ENCODE measurements at regions not wholly inside any gene's neighbourhood (a gene's known extent, or its start where the extent isn't known, plus 50 kb on each side); places are given as distances from the start of the nearest gene placed in this dataset.

GRCh38 chr2:221641181-221641871 lies 69.2 kb upstream of the EPHA4 start:
- intact Hi-C loops (cut with DNase I; ENCODE audit: low total_unique reads): no loop called here
- Histone ChIP-seq H3K4me1 (no peaks in the 10 kb centered on the region), H3K36me3 (no peaks in the 10 kb centered on the region), H3K9me3 (no peaks in the 10 kb centered on the region), H3K27me3 (no peaks in the 10 kb centered on the region), H3K27ac (no peak overlapping the region), H3K4me3 (no peak overlapping the region)
- TF ChIP-seq CTCF (IDR thresholded peaks at IDR 0.05) (no peak), POLR2A (IDR thresholded peaks at IDR 0.05) (no peak)
- no peak for DNase-seq

- Histone ChIP-seq H3K36me3 (no peaks in the 10 kb centered on the region), H3K27ac (no peak overlapping the region), H3K27me3 (no peaks in the 10 kb centered on the region), H3K4me3 (no peak overlapping the region), H3K9me3 (no peaks in the 10 kb centered on the region), H3K4me1 (no peaks in the 10 kb centered on the region)
- intact Hi-C loops (cut with DNase I; ENCODE audit: low total_unique reads): no loop called here
- no peak for DNase-seq
- no peak for TF ChIP-seq POLR2A (IDR thresholded peaks at IDR 0.05)
- no peak for TF ChIP-seq CTCF (IDR thresholded peaks at IDR 0.05)
These were observed 68.6 kb upstream of the EPHA4 start for GRCh38 chr2:221640686-221641085.

GRCh38 chr2:221637851-221638250 lies 65.7 kb upstream of the EPHA4 start:
- Histone ChIP-seq H3K4me3 (no peak overlapping the region), H3K4me1 (no peaks in the 10 kb centered on the region), H3K27me3 (peaks cover 0 to 3% of the 10 kb centered on the region in 2 donors), H3K27ac (no peak overlapping the region), H3K9me3 (no peaks in the 10 kb centered on the region), H3K36me3 (no peaks in the 10 kb centered on the region)
- intact Hi-C loops (cut with DNase I; ENCODE audit: low total_unique reads): no loop called here
- no peak for DNase-seq
- TF ChIP-seq CTCF (IDR thresholded peaks at IDR 0.05) (no peak), POLR2A (IDR thresholded peaks at IDR 0.05) (no peak)

GRCh38 chr2:221635949-221636348 lies 63.8 kb upstream of the EPHA4 start:
- intact Hi-C loops (cut with DNase I; ENCODE audit: low total_unique reads): no loop called here
- Histone ChIP-seq H3K4me3 (no peak overlapping the region), H3K9me3 (no peaks in the 10 kb centered on the region), H3K4me1 (no peaks in the 10 kb centered on the region), H3K27me3 (peaks cover 0 to 3% of the 10 kb centered on the region in 2 donors), H3K36me3 (no peaks in the 10 kb centered on the region), H3K27ac (no peak overlapping the region)
- TF ChIP-seq CTCF (IDR thresholded peaks at IDR 0.05): no peak
- TF ChIP-seq POLR2A (IDR thresholded peaks at IDR 0.05): no peak
- DNase-seq: no peak

- Histone ChIP-seq H3K27ac (no peak overlapping the region), H3K36me3 (no peaks in the 10 kb centered on the region), H3K27me3 (peaks cover 0 to 3% of the 10 kb centered on the region in 2 donors), H3K4me1 (no peaks in the 10 kb centered on the region), H3K4me3 (no peak overlapping the region), H3K9me3 (no peaks in the 10 kb centered on the region)
- TF ChIP-seq CTCF (IDR thresholded peaks at IDR 0.05) (no peak), POLR2A (IDR thresholded peaks at IDR 0.05) (no peak)
- no peak for DNase-seq
- intact Hi-C loops (cut with DNase I; ENCODE audit: low total_unique reads): no loop called here
These were observed 57.4 kb upstream of the EPHA4 start for GRCh38 chr2:221629468-221629867.

Measured in uterus (tissue), 3 donors.